GM18526 (cell line): ENCODE measurements at regions not wholly inside any gene's neighbourhood (a gene's known extent, or its start where the extent isn't known, plus 50 kb on each side); places are given as distances from the start of the nearest gene placed in this dataset.

Experiments used
- POLR2A ChIP-seq: IDR thresholded peaks from 3 replicates; pipeline ENCODE4 v1.6.1; 2011; ENCODE audit not compliant: insufficient read length; ENCODE audit errors: extremely low read depth

DNA sequence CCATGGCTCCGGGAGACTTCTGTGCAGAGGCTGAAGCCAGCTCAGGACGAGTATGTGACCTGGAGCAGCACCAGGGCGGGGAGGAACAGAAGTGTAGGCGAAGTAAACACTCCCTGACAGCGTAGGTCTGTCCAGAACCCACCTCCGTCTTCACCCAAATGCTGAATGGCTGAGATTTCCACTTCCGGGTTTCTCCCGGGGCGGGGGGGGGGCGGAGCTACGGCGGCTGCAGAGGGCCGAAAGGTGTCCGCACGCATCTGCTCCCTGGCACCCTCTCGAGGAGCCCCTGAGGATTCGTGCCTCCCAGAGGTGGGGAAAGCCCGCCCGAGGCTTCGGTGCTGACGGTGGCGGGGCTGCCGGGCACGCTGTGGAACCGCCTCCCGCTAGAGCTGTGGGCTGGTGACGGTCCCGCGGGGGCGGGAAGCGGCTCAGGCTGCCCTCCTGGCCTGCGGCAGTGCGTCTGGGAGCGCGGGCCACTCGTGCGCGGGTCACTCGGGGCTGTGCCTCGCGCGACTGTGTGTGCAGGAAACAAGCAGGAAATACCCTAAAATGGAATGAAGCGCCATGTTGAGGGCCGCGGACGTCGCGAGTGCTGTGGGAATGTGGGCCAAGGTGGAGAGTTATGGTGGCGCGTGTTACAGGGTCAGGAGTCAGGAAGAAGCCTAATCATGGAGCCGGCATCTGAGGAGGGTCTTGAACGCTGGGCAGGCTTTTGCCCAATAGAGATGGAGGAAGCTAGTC lies 1425.4 kb downstream of the FOXD4L5 start:
- no peak for TF ChIP-seq POLR2A

DNA sequence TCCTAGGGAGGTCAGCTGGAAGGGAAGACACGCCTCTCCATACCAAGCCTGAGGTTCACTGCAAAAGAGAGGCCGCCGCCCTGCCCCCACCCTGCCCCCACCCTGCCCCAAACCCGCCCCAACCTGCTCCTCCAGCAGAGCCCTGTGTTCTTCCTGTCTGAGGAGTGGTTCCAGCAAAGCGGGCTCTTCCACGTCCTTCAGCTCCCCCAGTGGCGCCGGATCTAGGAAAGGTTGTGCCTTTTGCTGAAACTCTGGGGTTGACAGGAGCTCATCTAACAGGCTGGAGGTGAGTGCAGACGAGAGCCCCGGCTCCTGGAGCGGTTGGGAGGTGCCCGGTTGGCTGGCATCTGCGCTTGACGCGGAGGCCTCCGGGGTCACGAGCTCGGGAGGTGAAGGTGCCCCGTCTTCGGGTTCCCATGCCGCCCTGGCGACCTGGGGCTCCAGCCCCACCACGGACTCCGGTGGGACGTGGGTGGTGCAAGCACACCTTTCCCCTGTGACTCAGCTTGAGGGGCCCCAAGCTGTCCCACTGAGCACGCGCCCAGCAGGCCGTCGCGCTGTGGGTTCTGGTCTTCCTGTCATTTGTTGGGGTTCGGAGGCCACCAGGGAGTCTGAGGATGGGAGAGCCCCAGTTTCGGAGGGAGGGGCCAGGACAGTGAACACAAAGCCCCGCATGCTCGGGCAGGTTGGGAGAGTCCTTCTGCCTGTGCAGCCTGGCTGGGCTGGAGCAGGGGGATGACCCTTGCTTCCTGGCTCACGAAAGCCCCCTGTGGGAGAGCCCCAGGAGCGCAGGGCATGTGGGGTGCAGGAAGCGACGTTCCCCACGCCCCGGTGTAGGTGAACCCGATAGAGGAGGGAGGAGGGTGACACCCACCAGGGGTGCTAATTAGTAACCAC lies 1467.1 kb downstream of the FOXD4L5 start:
- no peak for TF ChIP-seq POLR2A

DNA sequence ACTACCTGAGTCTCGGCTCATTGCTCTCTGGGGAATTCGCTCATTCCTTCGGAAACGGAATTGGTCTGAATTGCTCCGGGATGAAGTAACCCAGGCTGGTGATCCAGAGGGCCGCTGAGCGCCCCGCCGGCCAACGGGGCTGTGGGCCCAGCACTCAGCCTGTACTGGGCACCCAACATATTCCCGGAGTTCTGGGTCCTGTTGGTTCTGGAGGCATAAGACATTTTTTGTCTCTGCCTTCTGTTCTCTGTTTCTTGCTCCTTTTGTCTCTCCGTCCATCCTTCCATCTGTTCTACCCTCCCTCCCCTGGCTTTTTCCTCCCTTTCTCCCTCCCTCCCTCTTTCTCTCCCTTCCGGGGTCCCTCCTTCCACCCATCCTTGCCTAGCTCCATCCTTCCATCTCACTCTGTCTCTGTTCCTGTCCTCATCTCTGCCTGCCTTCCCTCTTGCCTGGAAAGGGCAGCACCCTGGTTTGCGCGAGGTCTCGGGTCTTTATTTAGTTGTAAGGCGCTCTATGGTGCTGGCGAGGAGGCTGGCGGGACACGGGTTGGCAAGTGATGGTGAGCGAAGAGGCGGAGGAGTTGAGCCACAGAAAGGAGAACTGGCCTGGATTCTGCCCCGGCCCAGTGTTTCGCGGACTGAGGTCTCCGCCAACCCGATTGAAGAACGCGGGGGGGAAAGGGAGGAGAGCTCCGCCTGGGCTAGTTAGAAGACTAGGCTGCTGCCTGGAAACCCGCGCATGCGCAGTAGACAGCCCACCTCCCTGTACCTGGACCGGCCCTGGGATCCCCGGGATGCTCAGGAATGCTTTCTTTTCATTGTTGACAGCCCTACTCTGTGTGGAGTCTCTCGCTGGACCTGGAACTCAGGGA lies 1468.0 kb downstream of the FOXD4L5 start:
- peak; percentile 46 for TF ChIP-seq POLR2A

DNA sequence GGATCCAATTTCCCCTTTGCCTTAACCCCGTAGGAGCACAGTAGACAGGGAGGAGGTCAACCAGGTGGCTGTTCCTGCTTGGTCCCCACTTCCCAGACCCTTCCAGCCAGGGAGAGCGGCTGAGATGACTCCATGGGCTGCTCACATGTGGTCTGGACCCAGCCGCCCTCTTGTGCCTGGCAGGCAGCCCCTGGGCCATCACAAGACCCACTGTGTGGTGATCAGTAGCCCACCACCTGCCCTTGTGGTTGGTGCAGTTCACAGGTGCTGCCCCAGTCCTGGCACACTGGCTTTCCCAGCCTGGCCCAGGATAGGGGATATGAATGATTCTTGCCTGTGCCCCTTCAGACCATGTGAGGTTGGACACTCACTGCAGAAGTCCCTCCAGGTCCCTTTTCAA lies 1556.7 kb downstream of the FOXD4L5 start:
- TF ChIP-seq POLR2A = no peak
